H1 (cell line): ENCODE measurements at regions not wholly inside any gene's neighbourhood (a gene's known extent, or its start where the extent isn't known, plus 50 kb on each side); places are given as distances from the start of the nearest gene placed in this dataset.

Experiments
- ASH2L ChIP-seq: fragments of 200-600, 300-600 bp; sonication (generic); IDR thresholded peaks from one replicate; pipeline ENCODE4 v1.7.1; 2017; ENCODE audit warnings: low read length
- FOSL1 ChIP-seq: IDR thresholded peaks from 2 replicates; pipeline ENCODE4 v1.6.1; 2011; ENCODE audit warnings: mild to moderate bottlenecking, low read depth, low read length, moderate library complexity; ENCODE audit not compliant: insufficient read depth
- POU5F1 ChIP-seq: IDR thresholded peaks from 2 replicates; pipeline ENCODE4 v1.6.1; 2011; ENCODE audit warnings: low read depth, mild to moderate bottlenecking, low read length, moderate library complexity
- SIX5 ChIP-seq: IDR thresholded peaks from 2 replicates; pipeline ENCODE4 v1.6.1; 2011; ENCODE audit warnings: mild to moderate bottlenecking, low read depth, low read length
- SP4 ChIP-seq: IDR thresholded peaks from 2 replicates; pipeline ENCODE4 v1.6.1; 2012; ENCODE audit warnings: low read length, inconsistent platforms
- TEAD4 ChIP-seq: IDR thresholded peaks from 2 replicates; pipeline ENCODE4 v1.6.1; 2012; ENCODE audit warnings: low read depth, low read length, inconsistent platforms, mixed read lengths
- ZNF274 ChIP-seq: IDR thresholded peaks from 2 replicates; pipeline ENCODE4 v1.7.0; 2012; ENCODE audit warnings: low read length, borderline replicate concordance; ENCODE audit errors: extremely low read depth
- TF ChIP-seq, protein P1 (sequence below): fragments of 300-600 bp; sonication (generic); IDR thresholded peaks from 2 replicates; pipeline ENCODE4 v1.7.1; 2012; ENCODE audit warnings: low read length, moderate library complexity, mild to moderate bottlenecking, inconsistent platforms; ENCODE audit not compliant: insufficient replicate concordance
- TF ChIP-seq, protein P2 (sequence below): IDR thresholded peaks from 2 replicates; pipeline ENCODE4 v1.6.1; 2012; ENCODE audit warnings: inconsistent platforms

DNA sequence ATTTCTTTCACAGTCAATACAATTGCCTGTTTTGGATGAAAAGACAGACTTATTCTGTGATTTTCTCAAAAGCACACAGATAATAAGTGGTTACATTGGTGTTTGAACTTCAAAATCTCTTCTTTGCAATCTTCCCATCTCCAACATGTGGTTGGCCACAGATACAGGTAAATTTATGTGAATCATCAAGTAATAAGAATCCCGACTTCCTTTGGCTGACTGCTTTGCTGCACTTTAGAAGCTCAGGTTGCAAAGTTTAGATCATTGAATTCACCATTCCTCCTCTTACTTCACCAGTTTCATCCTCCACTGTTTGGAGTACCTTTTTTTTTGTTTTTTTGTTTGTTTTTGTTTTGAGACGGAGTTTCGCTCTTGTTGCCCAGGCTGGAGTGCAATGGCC is 56.5 kb upstream of the ADRB2 start (continued):
- TF ChIP-seq, protein P1, sequence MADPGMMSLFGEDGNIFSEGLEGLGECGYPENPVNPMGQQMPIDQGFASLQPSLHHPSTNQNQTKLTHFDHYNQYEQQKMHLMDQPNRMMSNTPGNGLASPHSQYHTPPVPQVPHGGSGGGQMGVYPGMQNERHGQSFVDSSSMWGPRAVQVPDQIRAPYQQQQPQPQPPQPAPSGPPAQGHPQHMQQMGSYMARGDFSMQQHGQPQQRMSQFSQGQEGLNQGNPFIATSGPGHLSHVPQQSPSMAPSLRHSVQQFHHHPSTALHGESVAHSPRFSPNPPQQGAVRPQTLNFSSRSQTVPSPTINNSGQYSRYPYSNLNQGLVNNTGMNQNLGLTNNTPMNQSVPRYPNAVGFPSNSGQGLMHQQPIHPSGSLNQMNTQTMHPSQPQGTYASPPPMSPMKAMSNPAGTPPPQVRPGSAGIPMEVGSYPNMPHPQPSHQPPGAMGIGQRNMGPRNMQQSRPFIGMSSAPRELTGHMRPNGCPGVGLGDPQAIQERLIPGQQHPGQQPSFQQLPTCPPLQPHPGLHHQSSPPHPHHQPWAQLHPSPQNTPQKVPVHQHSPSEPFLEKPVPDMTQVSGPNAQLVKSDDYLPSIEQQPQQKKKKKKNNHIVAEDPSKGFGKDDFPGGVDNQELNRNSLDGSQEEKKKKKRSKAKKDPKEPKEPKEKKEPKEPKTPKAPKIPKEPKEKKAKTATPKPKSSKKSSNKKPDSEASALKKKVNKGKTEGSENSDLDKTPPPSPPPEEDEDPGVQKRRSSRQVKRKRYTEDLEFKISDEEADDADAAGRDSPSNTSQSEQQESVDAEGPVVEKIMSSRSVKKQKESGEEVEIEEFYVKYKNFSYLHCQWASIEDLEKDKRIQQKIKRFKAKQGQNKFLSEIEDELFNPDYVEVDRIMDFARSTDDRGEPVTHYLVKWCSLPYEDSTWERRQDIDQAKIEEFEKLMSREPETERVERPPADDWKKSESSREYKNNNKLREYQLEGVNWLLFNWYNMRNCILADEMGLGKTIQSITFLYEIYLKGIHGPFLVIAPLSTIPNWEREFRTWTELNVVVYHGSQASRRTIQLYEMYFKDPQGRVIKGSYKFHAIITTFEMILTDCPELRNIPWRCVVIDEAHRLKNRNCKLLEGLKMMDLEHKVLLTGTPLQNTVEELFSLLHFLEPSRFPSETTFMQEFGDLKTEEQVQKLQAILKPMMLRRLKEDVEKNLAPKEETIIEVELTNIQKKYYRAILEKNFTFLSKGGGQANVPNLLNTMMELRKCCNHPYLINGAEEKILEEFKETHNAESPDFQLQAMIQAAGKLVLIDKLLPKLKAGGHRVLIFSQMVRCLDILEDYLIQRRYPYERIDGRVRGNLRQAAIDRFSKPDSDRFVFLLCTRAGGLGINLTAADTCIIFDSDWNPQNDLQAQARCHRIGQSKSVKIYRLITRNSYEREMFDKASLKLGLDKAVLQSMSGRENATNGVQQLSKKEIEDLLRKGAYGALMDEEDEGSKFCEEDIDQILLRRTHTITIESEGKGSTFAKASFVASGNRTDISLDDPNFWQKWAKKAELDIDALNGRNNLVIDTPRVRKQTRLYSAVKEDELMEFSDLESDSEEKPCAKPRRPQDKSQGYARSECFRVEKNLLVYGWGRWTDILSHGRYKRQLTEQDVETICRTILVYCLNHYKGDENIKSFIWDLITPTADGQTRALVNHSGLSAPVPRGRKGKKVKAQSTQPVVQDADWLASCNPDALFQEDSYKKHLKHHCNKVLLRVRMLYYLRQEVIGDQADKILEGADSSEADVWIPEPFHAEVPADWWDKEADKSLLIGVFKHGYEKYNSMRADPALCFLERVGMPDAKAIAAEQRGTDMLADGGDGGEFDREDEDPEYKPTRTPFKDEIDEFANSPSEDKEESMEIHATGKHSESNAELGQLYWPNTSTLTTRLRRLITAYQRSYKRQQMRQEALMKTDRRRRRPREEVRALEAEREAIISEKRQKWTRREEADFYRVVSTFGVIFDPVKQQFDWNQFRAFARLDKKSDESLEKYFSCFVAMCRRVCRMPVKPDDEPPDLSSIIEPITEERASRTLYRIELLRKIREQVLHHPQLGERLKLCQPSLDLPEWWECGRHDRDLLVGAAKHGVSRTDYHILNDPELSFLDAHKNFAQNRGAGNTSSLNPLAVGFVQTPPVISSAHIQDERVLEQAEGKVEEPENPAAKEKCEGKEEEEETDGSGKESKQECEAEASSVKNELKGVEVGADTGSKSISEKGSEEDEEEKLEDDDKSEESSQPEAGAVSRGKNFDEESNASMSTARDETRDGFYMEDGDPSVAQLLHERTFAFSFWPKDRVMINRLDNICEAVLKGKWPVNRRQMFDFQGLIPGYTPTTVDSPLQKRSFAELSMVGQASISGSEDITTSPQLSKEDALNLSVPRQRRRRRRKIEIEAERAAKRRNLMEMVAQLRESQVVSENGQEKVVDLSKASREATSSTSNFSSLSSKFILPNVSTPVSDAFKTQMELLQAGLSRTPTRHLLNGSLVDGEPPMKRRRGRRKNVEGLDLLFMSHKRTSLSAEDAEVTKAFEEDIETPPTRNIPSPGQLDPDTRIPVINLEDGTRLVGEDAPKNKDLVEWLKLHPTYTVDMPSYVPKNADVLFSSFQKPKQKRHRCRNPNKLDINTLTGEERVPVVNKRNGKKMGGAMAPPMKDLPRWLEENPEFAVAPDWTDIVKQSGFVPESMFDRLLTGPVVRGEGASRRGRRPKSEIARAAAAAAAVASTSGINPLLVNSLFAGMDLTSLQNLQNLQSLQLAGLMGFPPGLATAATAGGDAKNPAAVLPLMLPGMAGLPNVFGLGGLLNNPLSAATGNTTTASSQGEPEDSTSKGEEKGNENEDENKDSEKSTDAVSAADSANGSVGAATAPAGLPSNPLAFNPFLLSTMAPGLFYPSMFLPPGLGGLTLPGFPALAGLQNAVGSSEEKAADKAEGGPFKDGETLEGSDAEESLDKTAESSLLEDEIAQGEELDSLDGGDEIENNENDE: no peak
- TF ChIP-seq, protein P2, sequence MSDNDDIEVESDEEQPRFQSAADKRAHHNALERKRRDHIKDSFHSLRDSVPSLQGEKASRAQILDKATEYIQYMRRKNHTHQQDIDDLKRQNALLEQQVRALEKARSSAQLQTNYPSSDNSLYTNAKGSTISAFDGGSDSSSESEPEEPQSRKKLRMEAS: no peak
- TF ChIP-seq ASH2L (no peak), SP4 (no peak), TEAD4 (no peak), POU5F1 (no peak), FOSL1 (no peak), SIX5 (no peak), ZNF274 (no peak)
